ENCODE measurements at regions not wholly inside any gene's neighbourhood (a gene's known extent, or its start where the extent isn't known, plus 50 kb on each side); places are given as distances from the start of the nearest gene placed in this dataset.

DNA sequence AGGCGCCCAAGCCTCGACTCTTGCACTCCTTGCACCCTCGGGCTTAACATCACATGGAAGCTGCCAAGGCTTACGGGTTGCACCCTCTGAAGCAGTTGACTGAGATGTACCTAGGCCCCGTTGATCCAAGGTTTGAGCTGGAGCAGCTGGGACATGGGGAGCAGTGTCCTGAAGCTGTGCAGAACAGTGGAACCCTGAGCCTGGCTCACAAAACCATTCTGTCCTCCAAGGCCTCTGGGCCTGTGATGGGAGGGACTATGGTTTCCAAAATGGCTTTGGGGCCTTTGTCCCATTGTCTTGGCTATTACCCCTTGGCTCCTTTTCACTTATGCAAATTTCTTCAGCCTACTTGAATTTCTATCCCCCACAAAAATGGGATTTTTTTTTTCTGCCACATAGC lies 454.0 kb downstream of the PIK3C3 start:
- intact Hi-C loops (cut with DNase I; ENCODE audit: low total_unique reads), result no loop called here
- WGBS, 5 donors, result 55 to 86% (median 68%) methylated on average over 5 of the region's 5 CpGs

DNA sequence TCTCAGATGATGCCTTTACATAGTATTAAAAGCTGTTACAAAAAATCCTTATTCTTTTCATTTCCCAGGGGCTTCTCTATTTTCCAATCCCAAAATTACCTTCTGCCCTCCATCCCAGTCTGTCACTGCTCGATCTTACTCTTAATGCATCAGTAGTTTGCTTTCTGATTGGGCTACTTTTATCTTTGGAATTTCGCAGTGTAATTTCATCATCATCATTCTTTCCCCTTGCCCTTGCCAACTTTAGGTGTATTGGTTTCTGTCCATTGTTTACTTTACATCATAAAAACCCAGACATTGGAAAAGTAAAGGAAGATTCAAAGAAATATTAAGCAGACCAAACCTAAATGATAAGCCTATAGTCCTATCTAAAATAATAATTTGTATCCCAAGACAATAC lies 457.2 kb downstream of the PIK3C3 start:
- H3K4me3 ChIP-seq, result no peak overlapping the region
- H3K36me3 ChIP-seq, result no peaks in the 10 kb centered on the region
- H3K4me1 ChIP-seq, result no peaks in the 10 kb centered on the region
- no peak for TF ChIP-seq POLR2AphosphoS5 (IDR thresholded peaks at IDR 0.05)
- TF ChIP-seq, protein P1, sequence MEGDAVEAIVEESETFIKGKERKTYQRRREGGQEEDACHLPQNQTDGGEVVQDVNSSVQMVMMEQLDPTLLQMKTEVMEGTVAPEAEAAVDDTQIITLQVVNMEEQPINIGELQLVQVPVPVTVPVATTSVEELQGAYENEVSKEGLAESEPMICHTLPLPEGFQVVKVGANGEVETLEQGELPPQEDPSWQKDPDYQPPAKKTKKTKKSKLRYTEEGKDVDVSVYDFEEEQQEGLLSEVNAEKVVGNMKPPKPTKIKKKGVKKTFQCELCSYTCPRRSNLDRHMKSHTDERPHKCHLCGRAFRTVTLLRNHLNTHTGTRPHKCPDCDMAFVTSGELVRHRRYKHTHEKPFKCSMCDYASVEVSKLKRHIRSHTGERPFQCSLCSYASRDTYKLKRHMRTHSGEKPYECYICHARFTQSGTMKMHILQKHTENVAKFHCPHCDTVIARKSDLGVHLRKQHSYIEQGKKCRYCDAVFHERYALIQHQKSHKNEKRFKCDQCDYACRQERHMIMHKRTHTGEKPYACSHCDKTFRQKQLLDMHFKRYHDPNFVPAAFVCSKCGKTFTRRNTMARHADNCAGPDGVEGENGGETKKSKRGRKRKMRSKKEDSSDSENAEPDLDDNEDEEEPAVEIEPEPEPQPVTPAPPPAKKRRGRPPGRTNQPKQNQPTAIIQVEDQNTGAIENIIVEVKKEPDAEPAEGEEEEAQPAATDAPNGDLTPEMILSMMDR (IDR thresholded peaks at IDR 0.05 in 8 of 11, conservative IDR thresholded peaks at IDR 0.05 in 3 of 11), result no peak
- H3K27me3 ChIP-seq (replicated peaks in 1 of 7), result no peaks in the 10 kb centered on the region
- intact Hi-C loops (cut with DNase I; ENCODE audit: low total_unique reads), result no loop called here
- WGBS, 5 donors, result 74 to 87% (median 80%) methylated on average over 2 of the region's 2 CpGs
- H3K9me3 ChIP-seq, result peaks cover 0 to 19% (median 15%) of the 10 kb centered on the region in 8 donors
- H3K27ac ChIP-seq, result no peak overlapping the region
- DNase-seq, result no peak

More for the DNA sequence above, 454.0 kb downstream of the PIK3C3 start:
- no peaks in the 10 kb centered on the region for H3K4me1 ChIP-seq
- no peaks in the 10 kb centered on the region for H3K36me3 ChIP-seq
- no peaks in the 10 kb centered on the region for H3K27me3 ChIP-seq (replicated peaks in 1 of 7)
- H3K9me3 ChIP-seq, result peaks cover 0 to 19% (median 15%) of the 10 kb centered on the region in 8 donors
- TF ChIP-seq, protein P1 (IDR thresholded peaks at IDR 0.05 in 8 of 11, conservative IDR thresholded peaks at IDR 0.05 in 3 of 11), result no peak
- no peak for TF ChIP-seq POLR2A (IDR thresholded peaks at IDR 0.05)
- no peak for TF ChIP-seq POLR2AphosphoS5 (IDR thresholded peaks at IDR 0.05)
- no peak for DNase-seq
- no peak overlapping the region for H3K27ac ChIP-seq
- no peak overlapping the region for H3K4me3 ChIP-seq

DNA sequence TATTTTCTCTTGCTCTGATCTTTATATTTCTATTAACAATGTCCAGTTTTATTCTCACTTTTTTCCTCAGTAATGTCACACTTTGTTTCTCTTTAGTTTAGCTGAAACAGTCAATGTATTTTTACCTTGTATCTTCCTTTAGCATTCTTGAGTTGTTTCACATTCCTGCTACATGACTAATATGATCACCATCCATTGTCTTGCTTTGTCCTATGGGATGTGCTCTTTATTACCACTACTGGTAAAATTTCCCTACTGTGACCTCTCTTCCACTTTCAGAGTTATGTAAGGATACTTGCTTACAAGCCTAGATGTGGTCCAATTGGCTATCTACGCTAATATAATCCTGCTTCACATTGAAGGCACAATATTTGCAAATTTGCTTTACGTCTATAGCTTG lies 457.9 kb downstream of the PIK3C3 start:
- Histone ChIP-seq H3K9me3 (peaks cover 0 to 19% (median 15%) of the 10 kb centered on the region in 8 donors), H3K4me1 (no peaks in the 10 kb centered on the region), H3K27me3 (replicated peaks in 1 of 7) (no peaks in the 10 kb centered on the region), H3K4me3 (no peak overlapping the region), H3K36me3 (no peaks in the 10 kb centered on the region), H3K27ac (no peak overlapping the region)
- TF ChIP-seq POLR2AphosphoS5 (IDR thresholded peaks at IDR 0.05), result no peak
- TF ChIP-seq POLR2A (IDR thresholded peaks at IDR 0.05), result no peak
- TF ChIP-seq, protein P1 (IDR thresholded peaks at IDR 0.05 in 8 of 11, conservative IDR thresholded peaks at IDR 0.05 in 3 of 11), result no peak
- no peak for DNase-seq
- intact Hi-C loops (cut with DNase I; ENCODE audit: low total_unique reads), result no loop called here
- 86 to 92% (median 90%) methylated on average over 2 of the region's 2 CpGs for WGBS, 5 donors

DNA sequence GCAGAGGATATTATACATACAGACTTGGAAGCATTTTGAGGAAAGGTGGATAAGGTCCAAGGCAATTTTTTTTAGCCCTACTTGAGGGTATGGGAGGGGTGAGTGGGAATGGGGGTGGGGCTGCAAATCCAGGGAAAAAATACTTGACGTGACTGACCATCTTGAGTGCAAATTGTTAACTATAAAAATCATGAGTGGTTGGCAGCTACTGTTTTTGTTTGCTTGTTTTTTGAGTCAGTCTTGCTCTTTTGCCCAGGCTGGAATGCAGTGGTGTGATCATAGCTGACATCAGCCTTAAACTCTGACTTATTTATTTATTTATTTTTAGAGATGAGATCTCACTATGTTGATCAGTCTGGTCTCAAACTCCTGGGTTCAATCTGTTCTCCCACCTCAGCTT lies 458.8 kb downstream of the PIK3C3 start:
- intact Hi-C loops (cut with DNase I; ENCODE audit: low total_unique reads), result no loop called here
- 63 to 87% (median 70%) methylated on average over 1 of the region's 1 CpG for WGBS, 5 donors
- H3K27me3 ChIP-seq (replicated peaks in 1 of 7), result no peaks in the 10 kb centered on the region
- no peaks in the 10 kb centered on the region for H3K36me3 ChIP-seq
- TF ChIP-seq POLR2A (IDR thresholded peaks at IDR 0.05) (no peak), POLR2AphosphoS5 (IDR thresholded peaks at IDR 0.05) (no peak)
- TF ChIP-seq, protein P1 (IDR thresholded peaks at IDR 0.05 in 8 of 11, conservative IDR thresholded peaks at IDR 0.05 in 3 of 11), result no peak
- no peak overlapping the region for H3K27ac ChIP-seq
- peaks cover 0 to 12% (median 8%) of the 10 kb centered on the region in 8 donors for H3K9me3 ChIP-seq
- no peak for DNase-seq
- H3K4me1 ChIP-seq, result no peaks in the 10 kb centered on the region
- H3K4me3 ChIP-seq, result no peak overlapping the region

Data from spleen (tissue), 11 donors.